ENCODE measurements at regions not wholly inside any gene's neighbourhood (a gene's known extent, or its start where the extent isn't known, plus 50 kb on each side); places are given as distances from the start of the nearest gene placed in this dataset.

DNA sequence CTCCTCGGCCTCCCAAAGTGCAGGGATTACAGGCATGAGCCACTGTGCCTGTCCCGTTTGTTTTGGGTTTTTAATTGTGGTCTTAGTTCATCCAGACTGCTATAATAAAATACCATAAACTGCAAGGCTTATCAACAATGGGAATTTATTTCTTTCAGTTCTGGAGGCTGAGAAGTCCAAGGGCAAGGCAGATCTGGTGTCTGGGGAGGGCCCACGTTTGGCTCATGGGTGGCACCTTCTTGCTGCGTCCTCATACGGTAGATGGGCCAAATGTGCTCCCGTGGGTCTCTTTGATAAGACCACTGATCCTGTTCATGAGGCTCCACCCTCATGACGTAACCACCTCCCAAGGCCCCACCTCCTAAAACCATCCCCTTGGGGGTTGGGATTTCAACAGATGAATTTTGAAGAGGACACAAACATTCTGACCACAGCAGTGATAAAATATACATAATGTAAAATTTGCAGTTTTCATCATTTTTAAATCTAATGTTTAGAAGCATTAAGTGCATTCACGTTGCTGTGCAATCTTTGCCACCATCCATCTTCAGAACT is 133.4 kb upstream of the ERRFI1 start:
- TF ChIP-seq, protein P1, sequence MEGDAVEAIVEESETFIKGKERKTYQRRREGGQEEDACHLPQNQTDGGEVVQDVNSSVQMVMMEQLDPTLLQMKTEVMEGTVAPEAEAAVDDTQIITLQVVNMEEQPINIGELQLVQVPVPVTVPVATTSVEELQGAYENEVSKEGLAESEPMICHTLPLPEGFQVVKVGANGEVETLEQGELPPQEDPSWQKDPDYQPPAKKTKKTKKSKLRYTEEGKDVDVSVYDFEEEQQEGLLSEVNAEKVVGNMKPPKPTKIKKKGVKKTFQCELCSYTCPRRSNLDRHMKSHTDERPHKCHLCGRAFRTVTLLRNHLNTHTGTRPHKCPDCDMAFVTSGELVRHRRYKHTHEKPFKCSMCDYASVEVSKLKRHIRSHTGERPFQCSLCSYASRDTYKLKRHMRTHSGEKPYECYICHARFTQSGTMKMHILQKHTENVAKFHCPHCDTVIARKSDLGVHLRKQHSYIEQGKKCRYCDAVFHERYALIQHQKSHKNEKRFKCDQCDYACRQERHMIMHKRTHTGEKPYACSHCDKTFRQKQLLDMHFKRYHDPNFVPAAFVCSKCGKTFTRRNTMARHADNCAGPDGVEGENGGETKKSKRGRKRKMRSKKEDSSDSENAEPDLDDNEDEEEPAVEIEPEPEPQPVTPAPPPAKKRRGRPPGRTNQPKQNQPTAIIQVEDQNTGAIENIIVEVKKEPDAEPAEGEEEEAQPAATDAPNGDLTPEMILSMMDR (IDR thresholded peaks at IDR 0.05; ENCODE audit: insufficient read depth, low read length): no peak
- TF ChIP-seq GABPA (IDR thresholded peaks at IDR 0.05; ENCODE audit: low read depth): no peak
- no peak for TF ChIP-seq POLR2AphosphoS5 (IDR thresholded peaks at IDR 0.05; ENCODE audit: low read depth)
- TF ChIP-seq, protein P2, sequence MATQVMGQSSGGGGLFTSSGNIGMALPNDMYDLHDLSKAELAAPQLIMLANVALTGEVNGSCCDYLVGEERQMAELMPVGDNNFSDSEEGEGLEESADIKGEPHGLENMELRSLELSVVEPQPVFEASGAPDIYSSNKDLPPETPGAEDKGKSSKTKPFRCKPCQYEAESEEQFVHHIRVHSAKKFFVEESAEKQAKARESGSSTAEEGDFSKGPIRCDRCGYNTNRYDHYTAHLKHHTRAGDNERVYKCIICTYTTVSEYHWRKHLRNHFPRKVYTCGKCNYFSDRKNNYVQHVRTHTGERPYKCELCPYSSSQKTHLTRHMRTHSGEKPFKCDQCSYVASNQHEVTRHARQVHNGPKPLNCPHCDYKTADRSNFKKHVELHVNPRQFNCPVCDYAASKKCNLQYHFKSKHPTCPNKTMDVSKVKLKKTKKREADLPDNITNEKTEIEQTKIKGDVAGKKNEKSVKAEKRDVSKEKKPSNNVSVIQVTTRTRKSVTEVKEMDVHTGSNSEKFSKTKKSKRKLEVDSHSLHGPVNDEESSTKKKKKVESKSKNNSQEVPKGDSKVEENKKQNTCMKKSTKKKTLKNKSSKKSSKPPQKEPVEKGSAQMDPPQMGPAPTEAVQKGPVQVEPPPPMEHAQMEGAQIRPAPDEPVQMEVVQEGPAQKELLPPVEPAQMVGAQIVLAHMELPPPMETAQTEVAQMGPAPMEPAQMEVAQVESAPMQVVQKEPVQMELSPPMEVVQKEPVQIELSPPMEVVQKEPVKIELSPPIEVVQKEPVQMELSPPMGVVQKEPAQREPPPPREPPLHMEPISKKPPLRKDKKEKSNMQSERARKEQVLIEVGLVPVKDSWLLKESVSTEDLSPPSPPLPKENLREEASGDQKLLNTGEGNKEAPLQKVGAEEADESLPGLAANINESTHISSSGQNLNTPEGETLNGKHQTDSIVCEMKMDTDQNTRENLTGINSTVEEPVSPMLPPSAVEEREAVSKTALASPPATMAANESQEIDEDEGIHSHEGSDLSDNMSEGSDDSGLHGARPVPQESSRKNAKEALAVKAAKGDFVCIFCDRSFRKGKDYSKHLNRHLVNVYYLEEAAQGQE (IDR thresholded peaks at IDR 0.05; ENCODE audit: insufficient replicate concordance, low read depth): no peak
- TF ChIP-seq SPI1 (IDR thresholded peaks at IDR 0.05; ENCODE audit: borderline replicate concordance, low read depth): no peak
